ENCODE measurements at regions not wholly inside any gene's neighbourhood (a gene's known extent, or its start where the extent isn't known, plus 50 kb on each side); places are given as distances from the start of the nearest gene placed in this dataset.
"Not testable (repeated sequence)": the region's sequence is repeated elsewhere in the genome, so short reads cannot be mapped to it uniquely, and the experiment has no call there.

DNA sequence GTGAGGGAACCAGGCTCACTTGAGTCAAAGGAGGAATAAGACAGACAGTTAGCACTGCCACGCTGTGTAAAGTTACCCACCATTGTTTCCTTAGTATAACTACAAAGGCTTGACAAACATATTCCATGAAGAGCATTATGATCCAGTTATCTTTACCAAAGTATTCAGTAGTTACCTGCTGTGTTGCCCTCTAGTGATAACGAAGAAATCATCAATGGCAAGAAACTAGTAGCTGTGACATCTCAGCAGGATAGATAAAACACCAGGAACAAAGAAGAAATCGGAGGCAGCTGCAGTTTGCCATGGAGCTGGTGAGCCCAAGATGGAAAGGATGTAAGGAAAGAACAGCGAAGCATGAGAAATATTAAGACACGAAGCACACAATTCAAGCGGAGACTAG lies 215.3 kb upstream of the FSHR start:
- intact Hi-C loops (cut with DNase I) = no loop called here
- DNase-seq = no peak

DNA sequence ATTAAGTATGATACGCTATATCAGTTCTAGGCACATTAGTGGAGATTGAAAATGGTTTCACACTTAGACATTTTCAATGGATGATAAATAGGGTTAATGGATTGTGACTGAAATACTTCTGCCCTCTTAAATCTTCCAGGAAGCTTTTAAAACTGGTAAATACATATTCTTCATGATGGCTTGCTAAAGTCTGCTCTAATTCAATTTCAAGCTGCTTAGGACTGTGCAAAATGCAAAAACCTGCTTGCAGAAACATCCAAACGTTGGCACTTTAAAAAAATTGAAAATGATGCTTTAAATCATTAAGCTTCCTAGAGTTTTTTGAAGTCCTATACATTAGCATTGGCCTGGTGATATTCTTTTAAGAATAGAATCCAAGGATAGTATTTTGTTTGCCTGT lies 214.8 kb upstream of the FSHR start:
- intact Hi-C loops (cut with DNase I) = no loop called here
- DNase-seq = no peak

GRCh38 chr2:49367003-49367402 lies 212.7 kb upstream of the FSHR start:
- intact Hi-C loops (cut with DNase I) = no loop called here
- DNase-seq = no peak

- intact Hi-C loops (cut with DNase I) = no loop called here
- no peak for DNase-seq
These were observed 206.1 kb upstream of the FSHR start for GRCh38 chr2:49360407-49360767.

DNA sequence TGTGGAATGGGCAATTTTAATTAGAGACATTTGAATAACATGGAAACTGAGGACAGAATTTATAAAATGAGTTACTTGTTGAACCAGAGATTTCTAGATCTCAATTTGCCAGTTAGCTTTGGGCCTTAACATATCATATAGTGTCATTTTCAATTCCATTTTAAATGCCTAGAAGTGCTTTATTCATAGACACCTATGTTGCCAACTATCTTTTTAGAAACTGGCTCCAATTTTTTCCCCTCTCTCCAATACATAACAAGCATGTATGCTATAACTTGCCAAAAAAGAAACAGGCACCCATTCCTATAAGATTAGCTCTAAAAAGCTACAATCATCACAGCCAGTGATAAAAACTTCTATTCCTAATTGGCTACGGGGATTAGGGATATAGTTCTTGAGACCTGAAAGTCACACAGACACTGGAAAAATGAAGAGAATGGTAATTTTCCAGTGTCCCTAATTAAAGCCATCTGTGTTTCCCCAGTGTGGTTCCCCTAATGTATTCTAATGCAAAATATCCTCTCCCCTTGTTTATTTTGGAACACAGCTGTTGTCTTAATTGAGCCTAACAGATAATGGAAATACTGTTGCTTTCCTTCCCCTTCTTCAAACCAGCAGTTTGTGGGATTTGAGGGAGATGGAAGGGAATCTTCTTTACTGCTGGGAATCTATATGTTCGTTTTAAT lies 205.5 kb upstream of the FSHR start:
- intact Hi-C loops (cut with DNase I) = no loop called here
- DNase-seq = no peak

DNA sequence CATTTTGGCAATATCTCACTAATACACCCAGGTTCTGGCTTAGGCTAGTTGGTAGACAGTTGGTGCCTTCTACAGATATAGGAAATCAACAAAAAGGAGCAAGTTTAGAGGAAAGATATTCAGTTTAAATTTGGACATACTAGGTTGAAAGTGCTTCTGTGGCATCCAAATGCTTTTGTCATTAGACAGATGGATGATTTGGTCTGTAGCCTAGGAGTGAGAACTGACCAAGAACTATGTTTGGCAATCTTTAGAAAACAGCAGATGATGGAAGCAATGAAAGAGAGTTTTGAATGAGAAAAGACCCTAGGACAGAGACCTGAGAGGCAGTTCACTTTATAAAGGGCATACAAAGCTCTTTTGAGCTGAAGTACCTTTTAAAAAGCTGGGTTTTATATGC lies 201.3 kb upstream of the FSHR start:
- intact Hi-C loops (cut with DNase I) = no loop called here
- no peak for DNase-seq

DNA sequence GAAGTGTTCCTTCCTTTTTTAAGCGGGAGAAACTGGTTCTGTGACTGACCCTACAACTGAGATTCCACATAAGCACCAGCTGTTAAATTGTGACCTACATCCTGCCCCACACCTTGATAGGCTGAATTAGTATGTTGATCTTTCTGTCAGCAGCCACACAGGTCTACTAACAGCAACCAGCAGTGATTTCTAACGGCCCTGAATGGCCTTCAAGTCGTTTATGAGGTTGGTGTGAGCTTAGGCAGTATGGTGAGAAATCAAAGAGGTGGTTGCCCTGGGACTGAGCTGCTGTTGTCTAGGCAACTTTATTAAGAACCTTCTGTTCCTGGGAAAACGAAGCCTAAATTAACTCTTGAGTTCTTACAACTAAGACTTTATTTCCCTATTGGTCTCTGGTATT lies 197.2 kb upstream of the FSHR start:
- intact Hi-C loops (cut with DNase I) = no loop called here
- DNase-seq = no peak

DNA sequence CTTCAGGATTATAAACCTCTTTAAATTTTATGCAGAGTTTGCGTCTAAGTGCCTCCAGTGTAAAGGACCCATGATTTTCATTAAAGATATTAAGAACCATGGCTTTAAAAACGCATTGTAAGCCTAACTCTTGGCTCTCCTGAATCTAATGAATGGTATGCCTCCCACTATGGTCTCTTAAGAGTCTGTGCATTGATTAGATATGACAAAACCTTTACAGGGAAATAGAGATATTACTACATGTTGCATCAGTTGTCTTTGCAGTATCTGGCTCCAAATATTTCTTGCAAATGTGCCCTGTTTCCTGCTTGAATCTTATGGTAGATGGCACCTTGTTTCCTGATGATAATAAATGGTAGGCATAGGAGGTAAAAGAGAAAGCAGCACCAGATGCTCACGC lies 189.3 kb upstream of the FSHR start:
- intact Hi-C loops (cut with DNase I) = no loop called here
- no peak for DNase-seq

GRCh38 chr2:49342156-49342555 lies 187.8 kb upstream of the FSHR start:
- intact Hi-C loops (cut with DNase I) = no loop called here
- no peak for DNase-seq

GRCh38 chr2:49335546-49335945 lies 181.2 kb upstream of the FSHR start:
- intact Hi-C loops (cut with DNase I) = no loop called here
- peak in 1 of 42 donors; percentile 2 for DNase-seq

DNA sequence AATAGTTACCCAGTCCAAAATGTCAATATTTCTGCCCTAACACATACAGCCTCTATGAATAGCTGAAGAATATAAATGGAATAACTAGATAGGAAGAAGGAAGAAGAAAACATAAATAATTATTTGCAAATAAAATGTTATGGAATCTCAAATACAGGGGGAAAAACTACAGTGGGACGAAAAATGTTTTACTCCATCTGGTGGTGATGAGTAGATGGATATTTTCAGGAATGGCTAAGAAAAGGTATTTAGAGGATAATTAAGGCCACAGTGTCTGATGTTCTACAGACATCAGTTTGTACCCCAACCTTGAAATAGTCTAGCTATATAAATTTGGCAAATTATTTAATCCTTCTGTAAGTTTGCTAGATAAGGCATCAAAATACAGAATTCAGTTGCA lies 178.1 kb upstream of the FSHR start:
- no peak for DNase-seq
- intact Hi-C loops (cut with DNase I) = no loop called here

DNA sequence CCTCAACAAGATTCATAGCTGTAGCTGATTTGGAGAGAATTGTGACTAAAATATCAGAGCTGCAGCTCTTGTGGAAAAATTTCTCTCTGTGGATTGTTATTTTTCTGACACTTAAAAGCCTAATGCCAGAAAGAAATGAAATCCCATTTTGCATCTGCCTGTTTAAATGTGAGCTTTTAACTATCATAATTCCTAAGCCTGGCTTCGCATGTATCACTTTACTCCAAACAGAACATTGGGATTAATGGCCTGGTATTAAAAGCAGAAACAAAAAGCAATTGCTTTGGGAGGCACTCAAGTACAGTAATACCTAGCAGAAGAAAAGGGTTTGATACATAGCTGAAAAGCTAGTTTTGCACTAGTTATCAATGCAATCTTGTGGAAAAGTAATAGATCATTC lies 164.2 kb upstream of the FSHR start:
- DNase-seq = no peak

DNA sequence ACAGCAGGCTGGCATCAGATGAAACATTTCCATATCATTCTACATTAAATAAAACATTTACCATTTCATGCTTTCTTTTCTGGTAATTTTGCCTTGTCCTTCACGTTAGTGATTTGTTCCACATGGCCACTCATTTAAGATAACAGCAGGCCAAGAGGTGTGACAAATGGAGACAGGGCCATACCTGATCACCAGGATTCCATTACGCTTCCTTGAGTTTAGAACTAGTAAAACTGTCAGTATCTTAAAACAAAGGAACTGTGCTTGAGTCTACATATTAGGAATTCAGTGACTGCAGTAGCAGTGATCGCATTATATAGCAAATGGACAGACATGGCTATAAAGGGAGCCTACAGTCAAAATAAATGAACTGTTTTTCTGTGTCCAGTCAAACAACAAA lies 155.1 kb upstream of the FSHR start:
- DNase-seq = no peak
- intact Hi-C loops (cut with DNase I) = no loop called here

More for the DNA sequence above, 164.2 kb upstream of the FSHR start:
- intact Hi-C loops (cut with DNase I) = no loop called here

- intact Hi-C loops (cut with DNase I) = no loop called here
- DNase-seq = no peak
These were observed 152.6 kb upstream of the FSHR start for GRCh38 chr2:49306925-49307324.

GRCh38 chr2:49298693-49299092 lies 144.4 kb upstream of the FSHR start:
- intact Hi-C loops (cut with DNase I); DNase-seq: not testable (repeated sequence)

- intact Hi-C loops (cut with DNase I) = no loop called here
- no peak for DNase-seq
These were observed 143.9 kb upstream of the FSHR start for GRCh38 chr2:49298230-49298629.

- peak in 7 of 42 donors; percentile 13 to 52 (median 25) for DNase-seq
- intact Hi-C loops (cut with DNase I) = no loop called here
These were observed 142.0 kb upstream of the FSHR start for GRCh38 chr2:49296107-49296867.

DNA sequence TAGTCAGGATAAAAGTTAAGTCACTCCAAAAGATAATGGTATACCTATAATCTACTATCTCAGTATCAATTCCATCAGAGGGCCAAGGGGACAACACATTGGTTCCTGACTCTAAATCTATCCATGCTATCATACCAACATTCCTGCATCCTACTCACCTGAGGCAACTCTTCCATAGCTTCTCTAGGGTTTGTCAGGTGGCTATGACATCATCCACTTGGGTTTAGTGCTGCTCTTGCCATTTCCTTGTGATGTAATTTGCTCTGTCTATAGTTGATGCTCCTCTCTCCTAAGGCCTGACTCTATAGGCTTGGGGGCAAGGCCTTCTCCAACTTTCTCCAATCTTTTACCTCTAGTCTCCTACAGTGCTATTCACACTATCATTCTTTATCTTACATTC lies 139.9 kb upstream of the FSHR start:
- no peak for DNase-seq
- intact Hi-C loops (cut with DNase I) = no loop called here

- DNase-seq = no peak
- intact Hi-C loops (cut with DNase I) = no loop called here
These were observed 137.3 kb upstream of the FSHR start for GRCh38 chr2:49291619-49292018.

GRCh38 chr2:49289711-49290110 lies 135.4 kb upstream of the FSHR start:
- DNase-seq = no peak
- intact Hi-C loops (cut with DNase I) = no loop called here
